Caki2 (cell line): ENCODE measurements at regions not wholly inside any gene's neighbourhood (a gene's known extent, or its start where the extent isn't known, plus 50 kb on each side); places are given as distances from the start of the nearest gene placed in this dataset.

Experiments used
- DNase-seq: peaks from one replicate; pipeline ENCODE4 v3.0.0-alpha.2; 2015; ENCODE audit warnings: low read depth
- in situ Hi-C: cut with HindIII; loops from 2 replicates; pipeline ENCODE4 v1.10.0; 2016; ENCODE audit warnings: low sequenced_read_pairs, low pct_unique_long_range_greater_than_20kb, mixed read lengths

GRCh38 chr15:70447928-70448698 lies 315.2 kb downstream of the UACA start:
- in situ Hi-C loops: no loop called here
- DNase-seq: no peak

GRCh38 chr15:70447521-70447920 lies 315.8 kb downstream of the UACA start:
- in situ Hi-C loops: no loop called here
- no peak for DNase-seq

- no peak for DNase-seq
- in situ Hi-C loops: no loop called here
Observed at GRCh38 chr15:70447081-70447480, 316.3 kb downstream of the UACA start.

GRCh38 chr15:70443486-70444273 lies 319.7 kb downstream of the UACA start:
- in situ Hi-C loops: no loop called here
- DNase-seq: no peak

GRCh38 chr15:70442616-70443321 lies 320.6 kb downstream of the UACA start:
- in situ Hi-C loops: no loop called here
- DNase-seq: no peak

- DNase-seq: no peak
Observed at GRCh38 chr15:70442211-70442610, 321.1 kb downstream of the UACA start.

GRCh38 chr15:70440416-70441138 lies 322.8 kb downstream of the UACA start:
- no peak for DNase-seq
- in situ Hi-C loops: no loop called here

More at GRCh38 chr15:70442211-70442610, 321.1 kb downstream of the UACA start:
- in situ Hi-C loops: no loop called here

GRCh38 chr15:70439880-70440279 lies 323.5 kb downstream of the UACA start:
- DNase-seq: no peak

GRCh38 chr15:70439304-70439877 lies 324.0 kb downstream of the UACA start:
- in situ Hi-C loops: no loop called here
- no peak for DNase-seq

More at GRCh38 chr15:70439880-70440279, 323.5 kb downstream of the UACA start:
- in situ Hi-C loops: no loop called here

- DNase-seq: no peak
- in situ Hi-C loops: no loop called here
Observed at GRCh38 chr15:70438776-70439175, 324.6 kb downstream of the UACA start.

- in situ Hi-C loops: no loop called here
- no peak for DNase-seq
Observed at GRCh38 chr15:70437882-70438451, 325.4 kb downstream of the UACA start.

GRCh38 chr15:70437089-70437488 lies 326.3 kb downstream of the UACA start:
- no peak for DNase-seq
- in situ Hi-C loops: no loop called here

GRCh38 chr15:70436428-70436827 lies 326.9 kb downstream of the UACA start:
- no peak for DNase-seq
- in situ Hi-C loops: no loop called here

GRCh38 chr15:70435872-70436271 lies 327.5 kb downstream of the UACA start:
- in situ Hi-C loops: no loop called here
- no peak for DNase-seq

GRCh38 chr15:70435369-70435768 lies 328.0 kb downstream of the UACA start:
- DNase-seq: no peak
- in situ Hi-C loops: no loop called here

- DNase-seq: no peak
- in situ Hi-C loops: no loop called here
Observed at GRCh38 chr15:70433586-70434324, 329.6 kb downstream of the UACA start.

GRCh38 chr15:70432924-70433495 lies 330.3 kb downstream of the UACA start:
- DNase-seq: no peak

More at GRCh38 chr15:70432924-70433495, 330.3 kb downstream of the UACA start:
- in situ Hi-C loops: no loop called here
